Effector memory CD4-positive, alpha-beta T cell (primary cell): ENCODE measurements at regions not wholly inside any gene's neighbourhood (a gene's known extent, or its start where the extent isn't known, plus 50 kb on each side); places are given as distances from the start of the nearest gene placed in this dataset.
"Not testable (repeated sequence)": the region's sequence is repeated elsewhere in the genome, so short reads cannot be mapped to it uniquely, and the experiment has no call there.

ENCODE experiments used
- DNase-seq, 3 donors: peaks; one replicate each; pipeline ENCODE4 v3.0.0-alpha.2; 2020
- H3K27ac ChIP-seq: 2 replicates; pipeline ENCODE4 v1.7.0; 2013; ENCODE audit warnings: mild to moderate bottlenecking, low read length, moderate library complexity; ENCODE audit not compliant: insufficient read depth, poor library complexity, severe bottlenecking
- H3K27me3 ChIP-seq: replicated peaks from 2 replicates; pipeline ENCODE4 v1.7.0; 2013; ENCODE audit warnings: mild to moderate bottlenecking, low read length; ENCODE audit not compliant: insufficient read depth, control insufficient read depth, poor library complexity, severe bottlenecking
- H3K36me3 ChIP-seq: 2 replicates; pipeline ENCODE4 v1.7.0; 2013; ENCODE audit warnings: mild to moderate bottlenecking, low read length, moderate library complexity; ENCODE audit not compliant: control insufficient read depth, insufficient read depth
- H3K4me1 ChIP-seq: 2 replicates; pipeline ENCODE4 v1.7.0; 2013; ENCODE audit warnings: low read length, mild to moderate bottlenecking; ENCODE audit not compliant: control insufficient read depth, insufficient read depth, poor library complexity, severe bottlenecking
- H3K4me3 ChIP-seq: 2 replicates; pipeline ENCODE4 v1.7.0; 2013; ENCODE audit warnings: low read length, low read depth, mild to moderate bottlenecking; ENCODE audit not compliant: insufficient read depth, poor library complexity, severe bottlenecking
- H3K9me3 ChIP-seq: 2 replicates; pipeline ENCODE4 v1.7.0; 2013; ENCODE audit warnings: mild to moderate bottlenecking, low read length, moderate library complexity; ENCODE audit not compliant: control insufficient read depth

- no peaks in the 10 kb centered on the region for H3K36me3 ChIP-seq
- no peaks in the 10 kb centered on the region for H3K27me3 ChIP-seq
- no peaks in the 10 kb centered on the region for H3K9me3 ChIP-seq
- DNase-seq, result no peak
- H3K4me3 ChIP-seq, result no peak overlapping the region
- H3K27ac ChIP-seq, result no peak overlapping the region
- H3K4me1 ChIP-seq, result no peaks in the 10 kb centered on the region
These were observed 321.5 kb upstream of the SASH1 start for GRCh38 chr6:148021165-148021564.

- Histone ChIP-seq H3K27ac (no peak overlapping the region), H3K9me3 (no peaks in the 10 kb centered on the region), H3K4me3 (no peak overlapping the region), H3K4me1 (no peaks in the 10 kb centered on the region), H3K36me3 (no peaks in the 10 kb centered on the region), H3K27me3 (no peaks in the 10 kb centered on the region)
- DNase-seq, result no peak
These were observed 320.9 kb upstream of the SASH1 start for GRCh38 chr6:148021699-148022098.

DNA sequence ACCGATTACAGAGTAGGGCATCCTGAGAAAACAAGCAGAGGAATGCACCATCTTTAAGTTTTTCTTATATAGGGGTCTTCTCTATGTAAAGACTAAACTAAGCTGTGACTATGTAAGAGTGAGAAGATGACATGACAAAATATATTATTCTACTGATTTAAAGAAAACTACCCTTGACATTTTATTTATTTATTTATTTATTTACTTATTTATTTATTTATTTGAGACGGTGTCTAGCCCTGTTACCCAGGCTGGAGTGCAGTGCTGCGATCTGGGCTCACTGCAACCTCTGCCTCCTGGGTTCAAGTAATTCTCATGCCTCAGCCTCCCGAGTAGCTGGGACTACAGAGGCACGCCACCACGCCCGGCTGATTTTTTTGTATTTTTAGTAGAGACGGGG is 320.4 kb upstream of the SASH1 start:
- not testable (repeated sequence) for H3K9me3 ChIP-seq, H3K4me3 ChIP-seq, H3K4me1 ChIP-seq, H3K36me3 ChIP-seq, H3K27me3 ChIP-seq, H3K27ac ChIP-seq, DNase-seq

- H3K27me3 ChIP-seq, result no peaks in the 10 kb centered on the region
- no peaks in the 10 kb centered on the region for H3K9me3 ChIP-seq
- no peaks in the 10 kb centered on the region for H3K4me1 ChIP-seq
- no peak for DNase-seq
- no peaks in the 10 kb centered on the region for H3K36me3 ChIP-seq
- no peak overlapping the region for H3K27ac ChIP-seq
- H3K4me3 ChIP-seq, result no peak overlapping the region
These were observed 315.4 kb upstream of the SASH1 start for GRCh38 chr6:148027201-148027600.

DNA sequence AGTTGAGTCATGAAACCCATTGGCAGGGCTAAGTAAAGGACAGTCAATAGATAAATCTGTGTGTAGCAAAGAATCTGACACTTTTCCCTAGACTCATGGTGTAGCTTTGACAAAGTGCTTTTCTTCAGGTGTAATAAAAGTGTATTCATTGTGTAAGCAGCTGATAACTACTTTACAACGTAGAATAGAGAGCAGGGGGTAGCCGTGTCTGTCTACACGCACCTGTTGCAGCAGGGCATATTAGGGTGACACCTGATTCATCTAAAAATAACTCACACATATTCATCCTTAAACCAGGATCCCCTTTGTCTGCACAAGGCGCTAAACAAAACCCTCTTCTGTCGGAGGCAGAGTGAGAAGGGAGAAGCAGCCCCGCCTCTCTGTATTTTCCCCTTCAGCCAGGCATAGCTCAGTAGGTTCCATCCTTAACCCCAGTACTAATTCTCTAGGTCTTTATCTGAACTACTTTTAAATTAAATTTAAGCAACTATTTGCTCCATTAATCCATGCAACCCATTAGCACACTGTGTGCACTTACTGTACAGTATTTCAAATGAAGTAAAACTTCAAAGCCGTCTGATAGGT is 306.7 kb upstream of the SASH1 start:
- Histone ChIP-seq H3K36me3 (no peaks in the 10 kb centered on the region), H3K4me3 (no peak overlapping the region), H3K4me1 (no peaks in the 10 kb centered on the region), H3K27me3 (no peaks in the 10 kb centered on the region), H3K27ac (no peak overlapping the region), H3K9me3 (no peaks in the 10 kb centered on the region)
- no peak for DNase-seq

DNA sequence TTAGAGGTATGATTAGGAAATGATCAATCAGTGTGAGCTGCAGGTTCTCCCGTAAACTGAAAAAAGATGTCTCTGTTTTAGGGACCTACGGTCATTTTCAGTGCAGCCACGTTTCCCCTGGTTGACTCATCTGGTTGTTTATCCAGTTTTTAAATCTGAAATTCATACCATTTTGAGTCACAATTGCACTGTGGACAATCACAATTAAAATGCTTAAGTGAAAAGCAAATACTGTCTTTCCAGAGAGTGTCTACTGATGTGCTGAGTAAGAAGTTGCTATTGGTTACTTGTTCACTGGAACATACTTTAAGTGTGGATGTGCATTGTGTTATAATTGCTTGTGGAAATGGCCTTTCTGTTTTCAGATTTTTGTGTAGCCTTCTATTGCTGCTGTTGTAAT is 305.1 kb upstream of the SASH1 start:
- DNase-seq, result no peak
- H3K9me3 ChIP-seq, result no peaks in the 10 kb centered on the region
- no peak overlapping the region for H3K4me3 ChIP-seq
- no peaks in the 10 kb centered on the region for H3K27me3 ChIP-seq
- no peaks in the 10 kb centered on the region for H3K4me1 ChIP-seq
- no peak overlapping the region for H3K27ac ChIP-seq
- no peaks in the 10 kb centered on the region for H3K36me3 ChIP-seq

GRCh38 chr6:148041546-148041945 is 301.1 kb upstream of the SASH1 start:
- no peak overlapping the region for H3K4me3 ChIP-seq
- H3K9me3 ChIP-seq, result no peaks in the 10 kb centered on the region
- no peak for DNase-seq
- H3K27me3 ChIP-seq, result no peaks in the 10 kb centered on the region
- H3K36me3 ChIP-seq, result no peaks in the 10 kb centered on the region
- no peaks in the 10 kb centered on the region for H3K4me1 ChIP-seq
- H3K27ac ChIP-seq, result no peak overlapping the region

DNA sequence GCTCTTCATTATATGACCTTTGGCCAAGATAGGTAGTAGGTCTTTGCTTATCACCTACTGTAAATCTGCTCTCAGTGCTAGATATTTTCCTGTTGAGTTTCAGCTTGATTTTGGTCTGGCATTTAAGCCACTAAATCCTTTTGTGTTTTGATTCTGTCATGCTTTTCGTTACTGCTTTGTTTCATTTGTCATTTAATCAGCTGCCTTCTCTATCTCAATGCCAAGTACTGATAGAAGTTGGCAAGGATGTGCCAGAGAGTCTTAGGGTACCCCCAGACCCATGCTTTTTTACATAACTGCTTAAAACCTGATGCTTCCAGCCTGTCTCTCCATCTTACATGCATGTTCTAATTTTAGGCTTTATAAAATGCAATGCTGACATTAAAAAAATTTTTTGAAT is 300.1 kb upstream of the SASH1 start:
- Histone ChIP-seq H3K4me1 (no peaks in the 10 kb centered on the region), H3K4me3 (no peak overlapping the region), H3K36me3 (no peaks in the 10 kb centered on the region), H3K27me3 (no peaks in the 10 kb centered on the region), H3K27ac (no peak overlapping the region), H3K9me3 (no peaks in the 10 kb centered on the region)
- DNase-seq, result no peak

DNA sequence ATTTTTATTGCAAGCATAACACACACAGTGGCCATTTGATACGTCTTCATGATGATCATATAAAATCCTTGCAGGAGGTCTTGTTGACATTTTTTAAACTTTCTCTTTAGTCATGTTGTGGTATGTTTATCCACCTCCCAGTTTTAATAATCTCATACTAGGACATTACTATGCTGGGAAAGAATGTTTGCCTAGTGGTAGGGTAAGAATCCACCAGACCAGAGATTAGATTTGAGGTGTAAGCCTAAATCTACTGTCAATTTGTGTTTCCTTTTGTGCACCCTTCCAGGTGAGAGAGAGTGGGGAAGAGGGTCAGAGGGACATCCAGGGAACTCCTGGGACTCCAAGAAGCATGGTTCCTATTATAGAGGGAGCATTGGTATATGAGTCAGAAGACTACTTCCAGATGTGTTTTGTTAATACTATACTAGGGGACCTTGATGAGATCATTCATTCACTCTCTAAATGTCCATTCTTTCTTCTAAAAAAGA is 298.3 kb upstream of the SASH1 start:
- Histone ChIP-seq H3K36me3 (no peaks in the 10 kb centered on the region), H3K9me3 (no peaks in the 10 kb centered on the region), H3K27me3 (no peaks in the 10 kb centered on the region), H3K4me3 (no peak overlapping the region), H3K27ac (no peak overlapping the region), H3K4me1 (no peaks in the 10 kb centered on the region)
- DNase-seq, result no peak

DNA sequence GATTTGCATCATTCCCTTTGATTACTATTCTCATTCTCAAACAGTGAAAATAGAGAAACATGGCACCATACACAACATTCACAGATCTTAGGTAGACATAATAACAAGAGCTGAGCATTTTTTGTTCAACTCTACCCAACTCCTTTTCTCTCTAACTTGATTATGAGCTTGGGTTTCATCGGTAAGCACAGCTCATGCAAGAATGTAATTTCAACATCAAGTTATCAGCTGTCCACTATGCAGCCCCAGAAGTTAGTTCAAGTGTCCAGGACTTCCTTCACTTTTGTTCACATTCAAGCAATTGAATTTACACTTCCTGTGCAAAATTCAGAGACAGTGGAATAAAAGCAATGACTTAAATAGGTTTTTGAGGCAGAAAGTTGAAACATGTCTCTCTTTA is 297.7 kb upstream of the SASH1 start:
- Histone ChIP-seq H3K27ac (no peak overlapping the region), H3K27me3 (no peaks in the 10 kb centered on the region), H3K36me3 (no peaks in the 10 kb centered on the region), H3K9me3 (no peaks in the 10 kb centered on the region), H3K4me3 (no peak overlapping the region), H3K4me1 (no peaks in the 10 kb centered on the region)
- no peak for DNase-seq
